GM23338 (cell line): ENCODE measurements at regions not wholly inside any gene's neighbourhood (a gene's known extent, or its start where the extent isn't known, plus 50 kb on each side); places are given as distances from the start of the nearest gene placed in this dataset.

Experiments
- ATAC-seq: fragments of 200-7000 bp; cut with Tn5 transposase; 3 replicates; pipeline ENCODE4 v1.9.1; 2020
- DNase-seq: peaks from one replicate; pipeline ENCODE4 v3.0.0-alpha.2; 2015; ENCODE audit warnings: low spot score
- H2AFZ ChIP-seq: fragments of 200-600 bp; sonication (generic); 2 replicates; pipeline ENCODE4 v1.8.0; 2016; ENCODE audit warnings: antibody characterized with exemption, mild to moderate bottlenecking, moderate library complexity
- H3F3A ChIP-seq: fragments of 200-600 bp; sonication (generic); replicated peaks from 2 replicates; pipeline ENCODE4 v1.8.0; 2017; ENCODE audit warnings: antibody characterized with exemption, mixed run types, low read depth
- H3K27ac ChIP-seq: fragments of 200-600 bp; sonication (generic); 2 replicates; pipeline ENCODE4 v1.6.1; 2016; ENCODE audit warnings: low read depth
- H3K27me3 ChIP-seq: fragments of 200-600 bp; sonication (generic); 2 replicates; pipeline ENCODE4 v1.8.0; 2016; ENCODE audit warnings: mild to moderate bottlenecking, mixed run types, moderate library complexity; ENCODE audit not compliant: insufficient read depth
- H3K36me3 ChIP-seq: fragments of 200-600 bp; sonication (generic); 2 replicates; pipeline ENCODE4 v1.8.0; 2016; ENCODE audit warnings: mild to moderate bottlenecking; ENCODE audit not compliant: insufficient read depth
- H3K4me1 ChIP-seq: fragments of 200-600 bp; sonication (generic); 2 replicates; pipeline ENCODE4 v1.8.0; 2016; ENCODE audit warnings: mild to moderate bottlenecking, moderate library complexity; ENCODE audit not compliant: insufficient read depth
- H3K4me2 ChIP-seq: fragments of 200-600 bp; sonication (generic); 2 replicates; pipeline ENCODE4 v1.7.1; 2017; ENCODE audit warnings: mixed run types
- H3K4me3 ChIP-seq: fragments of 200-600 bp; sonication (generic); 2 replicates; pipeline ENCODE4 v1.6.1; 2016; ENCODE audit warnings: mixed run types
- H3K79me2 ChIP-seq: fragments of 200-600 bp; sonication (generic); replicated peaks from 2 replicates; pipeline ENCODE4 v1.8.0; 2017; ENCODE audit warnings: mild to moderate bottlenecking; ENCODE audit not compliant: insufficient read depth
- H3K9me2 ChIP-seq: fragments of 200-600 bp; sonication (generic); 2 replicates; pipeline ENCODE4 v1.8.0; 2017; ENCODE audit not compliant: insufficient read depth
- H4K20me1 ChIP-seq: fragments of 200-600 bp; sonication (generic); replicated peaks from 2 replicates; pipeline ENCODE4 v1.8.0; 2017; ENCODE audit warnings: mild to moderate bottlenecking; ENCODE audit not compliant: insufficient read depth
- H3K27ac Mint-ChIP-seq: 2 replicates; pipeline ENCODE4 v1.8.0; 2020; ENCODE audit warnings: inconsistent platforms, mild to moderate bottlenecking, moderate library complexity, mixed read lengths
- H3K27me3 Mint-ChIP-seq: 3 replicates; pipeline ENCODE4 v1.8.0; 2022; ENCODE audit warnings: low read depth, mild to moderate bottlenecking, moderate library complexity, mixed read lengths, inconsistent platforms; ENCODE audit not compliant: insufficient read depth, poor library complexity
- H3K36me3 Mint-ChIP-seq: 3 replicates; pipeline ENCODE4 v1.8.0; 2021; ENCODE audit warnings: low read depth, mild to moderate bottlenecking, inconsistent platforms, moderate library complexity, mixed read lengths
- H3K4me1 Mint-ChIP-seq: 3 replicates; pipeline ENCODE4 v1.8.0; 2020; ENCODE audit warnings: mild to moderate bottlenecking, inconsistent platforms, mixed read lengths
- H3K4me3 Mint-ChIP-seq: 3 replicates; pipeline ENCODE4 v1.8.0; 2021; ENCODE audit warnings: moderate library complexity, mild to moderate bottlenecking, inconsistent platforms, mixed read lengths
- H3K9me3 Mint-ChIP-seq: 3 replicates; pipeline ENCODE4 v1.8.0; 2020; ENCODE audit warnings: moderate library complexity, mild to moderate bottlenecking, inconsistent platforms, mixed read lengths
- CREB1 ChIP-seq: fragments of 250-450 bp; sonication (Bioruptor Pico); IDR thresholded peaks from 2 replicates; pipeline ENCODE4 v1.5.0; 2020; ENCODE audit warnings: low read depth, mild to moderate bottlenecking, moderate library complexity
- CTCF ChIP-seq, 2 experiments: fragments of 200-600 bp in 1 of 2; sonication (generic) in 1 of 2; conservative IDR thresholded peaks; 2 replicates each; pipeline versions ENCODE4 v1.5.1 to v1.6.1; 2016 to 2017; ENCODE audit warnings: antibody characterized with exemption in 2 of 2, low read depth in 2 of 2, mild to moderate bottlenecking in 2 of 2, moderate library complexity in 1 of 2
- ETS1 ChIP-seq: IDR thresholded peaks from 2 replicates; pipeline ENCODE4 v1.6.1; 2016; ENCODE audit warnings: antibody characterized with exemption
- NANOG ChIP-seq: IDR thresholded peaks from 2 replicates; pipeline ENCODE4 v1.6.1; 2016; ENCODE audit warnings: antibody characterized with exemption, borderline replicate concordance
- POLR2AphosphoS5 ChIP-seq: IDR thresholded peaks from 2 replicates; pipeline ENCODE4 v1.6.1; 2016; ENCODE audit warnings: antibody characterized with exemption, low read depth
- STAT1 ChIP-seq: IDR thresholded peaks from one replicate; pipeline ENCODE4 v1.6.1; 2016; ENCODE audit warnings: antibody characterized with exemption; ENCODE audit not compliant: unreplicated experiment
- TF ChIP-seq, protein P1 (sequence below): fragments of 250-450 bp; sonication (Bioruptor Pico); IDR thresholded peaks from 2 replicates; pipeline ENCODE4 v1.5.0; 2020; ENCODE audit warnings: mild to moderate bottlenecking, moderate library complexity

- H3K27ac Mint-ChIP-seq = 0 out of 2 replicates have a peak overlapping the region, but pooled peaks have one; percentile 2
- H4K20me1 ChIP-seq = no peaks in the 10 kb centered on the region
- H3K4me2 ChIP-seq = no peak overlapping the region
- no peaks in the 10 kb centered on the region for H3K36me3 ChIP-seq
- ATAC-seq (no peak), DNase-seq (peak; percentile 18)
- peaks cover 3% of the 10 kb centered on the region; the same call in 2 of the 3 replicates for H3K9me3 Mint-ChIP-seq
- no peak overlapping the region for H3K27ac ChIP-seq
- H3K27me3 ChIP-seq = no peaks in the 10 kb centered on the region
- no peaks in the 10 kb centered on the region for H3K4me1 ChIP-seq
- no peaks in the 10 kb centered on the region for H3F3A ChIP-seq
- peaks cover 5% of the 10 kb centered on the region; the same call in 1 of the 3 replicates for H3K4me1 Mint-ChIP-seq
- no peaks in the 10 kb centered on the region for H3K79me2 ChIP-seq
- no peak overlapping the region for H3K4me3 ChIP-seq
- no peaks in the 10 kb centered on the region for H3K36me3 Mint-ChIP-seq
- peaks cover 3% of the 10 kb centered on the region for H3K27me3 Mint-ChIP-seq
- H2AFZ ChIP-seq = no peak overlapping the region
- TF ChIP-seq, protein P1, sequence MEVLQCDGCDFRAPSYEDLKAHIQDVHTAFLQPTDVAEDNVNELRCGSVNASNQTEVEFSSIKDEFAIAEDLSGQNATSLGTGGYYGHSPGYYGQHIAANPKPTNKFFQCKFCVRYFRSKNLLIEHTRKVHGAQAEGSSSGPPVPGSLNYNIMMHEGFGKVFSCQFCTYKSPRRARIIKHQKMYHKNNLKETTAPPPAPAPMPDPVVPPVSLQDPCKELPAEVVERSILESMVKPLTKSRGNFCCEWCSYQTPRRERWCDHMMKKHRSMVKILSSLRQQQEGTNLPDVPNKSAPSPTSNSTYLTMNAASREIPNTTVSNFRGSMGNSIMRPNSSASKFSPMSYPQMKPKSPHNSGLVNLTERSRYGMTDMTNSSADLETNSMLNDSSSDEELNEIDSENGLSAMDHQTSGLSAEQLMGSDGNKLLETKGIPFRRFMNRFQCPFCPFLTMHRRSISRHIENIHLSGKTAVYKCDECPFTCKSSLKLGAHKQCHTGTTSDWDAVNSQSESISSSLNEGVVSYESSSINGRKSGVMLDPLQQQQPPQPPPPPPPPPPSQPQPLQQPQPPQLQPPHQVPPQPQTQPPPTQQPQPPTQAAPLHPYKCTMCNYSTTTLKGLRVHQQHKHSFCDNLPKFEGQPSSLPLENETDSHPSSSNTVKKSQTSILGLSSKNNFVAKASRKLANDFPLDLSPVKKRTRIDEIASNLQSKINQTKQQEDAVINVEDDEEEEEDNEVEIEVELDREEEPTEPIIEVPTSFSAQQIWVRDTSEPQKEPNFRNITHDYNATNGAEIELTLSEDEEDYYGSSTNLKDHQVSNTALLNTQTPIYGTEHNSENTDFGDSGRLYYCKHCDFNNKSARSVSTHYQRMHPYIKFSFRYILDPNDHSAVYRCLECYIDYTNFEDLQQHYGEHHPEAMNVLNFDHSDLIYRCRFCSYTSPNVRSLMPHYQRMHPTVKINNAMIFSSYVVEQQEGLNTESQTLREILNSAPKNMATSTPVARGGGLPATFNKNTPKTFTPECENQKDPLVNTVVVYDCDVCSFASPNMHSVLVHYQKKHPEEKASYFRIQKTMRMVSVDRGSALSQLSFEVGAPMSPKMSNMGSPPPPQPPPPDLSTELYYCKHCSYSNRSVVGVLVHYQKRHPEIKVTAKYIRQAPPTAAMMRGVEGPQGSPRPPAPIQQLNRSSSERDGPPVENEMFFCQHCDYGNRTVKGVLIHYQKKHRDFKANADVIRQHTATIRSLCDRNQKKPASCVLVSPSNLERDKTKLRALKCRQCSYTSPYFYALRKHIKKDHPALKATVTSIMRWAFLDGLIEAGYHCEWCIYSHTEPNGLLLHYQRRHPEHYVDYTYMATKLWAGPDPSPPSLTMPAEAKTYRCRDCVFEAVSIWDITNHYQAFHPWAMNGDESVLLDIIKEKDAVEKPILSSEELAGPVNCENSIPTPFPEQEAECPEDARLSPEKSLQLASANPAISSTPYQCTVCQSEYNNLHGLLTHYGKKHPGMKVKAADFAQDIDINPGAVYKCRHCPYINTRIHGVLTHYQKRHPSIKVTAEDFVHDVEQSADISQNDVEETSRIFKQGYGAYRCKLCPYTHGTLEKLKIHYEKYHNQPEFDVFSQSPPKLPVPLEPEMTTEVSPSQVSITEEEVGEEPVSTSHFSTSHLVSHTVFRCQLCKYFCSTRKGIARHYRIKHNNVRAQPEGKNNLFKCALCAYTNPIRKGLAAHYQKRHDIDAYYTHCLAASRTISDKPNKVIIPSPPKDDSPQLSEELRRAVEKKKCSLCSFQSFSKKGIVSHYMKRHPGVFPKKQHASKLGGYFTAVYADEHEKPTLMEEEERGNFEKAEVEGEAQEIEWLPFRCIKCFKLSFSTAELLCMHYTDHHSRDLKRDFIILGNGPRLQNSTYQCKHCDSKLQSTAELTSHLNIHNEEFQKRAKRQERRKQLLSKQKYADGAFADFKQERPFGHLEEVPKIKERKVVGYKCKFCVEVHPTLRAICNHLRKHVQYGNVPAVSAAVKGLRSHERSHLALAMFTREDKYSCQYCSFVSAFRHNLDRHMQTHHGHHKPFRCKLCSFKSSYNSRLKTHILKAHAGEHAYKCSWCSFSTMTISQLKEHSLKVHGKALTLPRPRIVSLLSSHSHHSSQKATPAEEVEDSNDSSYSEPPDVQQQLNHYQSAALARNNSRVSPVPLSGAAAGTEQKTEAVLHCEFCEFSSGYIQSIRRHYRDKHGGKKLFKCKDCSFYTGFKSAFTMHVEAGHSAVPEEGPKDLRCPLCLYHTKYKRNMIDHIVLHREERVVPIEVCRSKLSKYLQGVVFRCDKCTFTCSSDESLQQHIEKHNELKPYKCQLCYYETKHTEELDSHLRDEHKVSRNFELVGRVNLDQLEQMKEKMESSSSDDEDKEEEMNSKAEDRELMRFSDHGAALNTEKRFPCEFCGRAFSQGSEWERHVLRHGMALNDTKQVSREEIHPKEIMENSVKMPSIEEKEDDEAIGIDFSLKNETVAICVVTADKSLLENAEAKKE (CRISPR knock-in tag) = no peak
- TF ChIP-seq POLR2AphosphoS5 = no peak
- TF ChIP-seq ETS1 = no peak
- no peak for TF ChIP-seq CTCF (conservative IDR thresholded peaks at IDR 0.05; ENCODE audit: low read depth in 2 of 2)
- TF ChIP-seq CREB1 (CRISPR knock-in tag) = no peak
- no peak for TF ChIP-seq NANOG
- no peak for TF ChIP-seq STAT1
- H3K4me3 Mint-ChIP-seq = no peak overlapping the region
- H3K9me2 ChIP-seq = no peaks in the 10 kb centered on the region
These were observed 232.9 kb downstream of the LNPK start for GRCh38 chr2:175769200-175769599.
